GM18502 (cell line): ENCODE measurements at regions not wholly inside any gene's neighbourhood (a gene's known extent, or its start where the extent isn't known, plus 50 kb on each side); places are given as distances from the start of the nearest gene placed in this dataset.

ENCODE experiments used
- ATAC-seq: cut with Tn5 transposase; IDR thresholded peaks from one replicate; pipeline ENCODE4 v1.9.1; 2021; ENCODE audit warnings: mild to moderate bottlenecking; ENCODE audit not compliant: unreplicated experiment, poor library complexity

- ATAC-seq = no peak
Observed at GRCh38 chr9:1261266-1261665, 211.1 kb downstream of the DMRT2 start.

- ATAC-seq = no peak
Observed at GRCh38 chr9:1261879-1262766, 212.0 kb downstream of the DMRT2 start.

- peak; percentile 84 for ATAC-seq
Observed at GRCh38 chr9:1267141-1267570, 217.0 kb downstream of the DMRT2 start.

GRCh38 chr9:1267581-1267980 is 217.4 kb downstream of the DMRT2 start:
- ATAC-seq = no peak

- ATAC-seq = no peak
Observed at GRCh38 chr9:1269533-1270315, 219.6 kb downstream of the DMRT2 start.

- no peak for ATAC-seq
Observed at GRCh38 chr9:1271367-1271766, 221.2 kb downstream of the DMRT2 start.

GRCh38 chr9:1271786-1272185 is 221.6 kb downstream of the DMRT2 start:
- ATAC-seq = no peak

GRCh38 chr9:1272488-1272887 is 222.3 kb downstream of the DMRT2 start:
- no peak for ATAC-seq

GRCh38 chr9:1273859-1274258 is 223.7 kb downstream of the DMRT2 start:
- no peak for ATAC-seq

GRCh38 chr9:1274334-1274733 is 224.2 kb downstream of the DMRT2 start:
- ATAC-seq = no peak

GRCh38 chr9:1276474-1276873 is 226.3 kb downstream of the DMRT2 start:
- no peak for ATAC-seq

- no peak for ATAC-seq
Observed at GRCh38 chr9:1284727-1285126, 234.6 kb downstream of the DMRT2 start.

GRCh38 chr9:1285526-1285925 is 235.4 kb downstream of the DMRT2 start:
- ATAC-seq = no peak

GRCh38 chr9:1292384-1292783 is 242.2 kb downstream of the DMRT2 start:
- no peak for ATAC-seq

GRCh38 chr9:1294641-1295258 is 244.6 kb downstream of the DMRT2 start:
- no peak for ATAC-seq

GRCh38 chr9:1296331-1296730 is 246.2 kb downstream of the DMRT2 start:
- no peak for ATAC-seq

GRCh38 chr9:1298046-1298445 is 247.9 kb downstream of the DMRT2 start:
- no peak for ATAC-seq

GRCh38 chr9:1300941-1301340 is 250.8 kb downstream of the DMRT2 start:
- no peak for ATAC-seq

- ATAC-seq = no peak
Observed at GRCh38 chr9:1303932-1304331, 253.8 kb downstream of the DMRT2 start.

GRCh38 chr9:1311462-1312042 is 261.4 kb downstream of the DMRT2 start:
- ATAC-seq = no peak

- no peak for ATAC-seq
Observed at GRCh38 chr9:1319436-1319835, 269.3 kb downstream of the DMRT2 start.
